ENCODE measurements at regions not wholly inside any gene's neighbourhood (a gene's known extent, or its start where the extent isn't known, plus 50 kb on each side); places are given as distances from the start of the nearest gene placed in this dataset.
"Not testable (repeated sequence)": the region's sequence is repeated elsewhere in the genome, so short reads cannot be mapped to it uniquely, and the experiment has no call there.

GRCh38 chr4:187744911-187745310 lies 250.7 kb upstream of the ZFP42 start:
- Histone ChIP-seq H2AK5ac (ENCODE audit: insufficient read length, low read length) (no peak overlapping the region), H3K23ac (ENCODE audit: insufficient read length, low read depth, low read length) (no peak overlapping the region), H2BK120ac (ENCODE audit: low read depth, low read length, poor library complexity, severe bottlenecking) (no peak overlapping the region), H3K9me3 (ENCODE audit: control insufficient read depth, low read depth, low read length) (no peaks in the 10 kb centered on the region), H3T11ph (ENCODE audit: low read length) (no peak overlapping the region), H3K27ac (ENCODE audit: insufficient read length, low read depth, low read length) (no peak overlapping the region), H3K14ac (ENCODE audit: insufficient read depth, low read length) (no peak overlapping the region), H3K23me2 (ENCODE audit: insufficient read length, low read depth, low read length, poor library complexity, severe bottlenecking) (no peaks in the 10 kb centered on the region), H3K56ac (ENCODE audit: insufficient read length, low read depth, low read length) (no peak overlapping the region), H3K9ac (ENCODE audit: extremely low read depth, insufficient read length, low read length) (no peak overlapping the region), H4K20me1 (ENCODE audit: control insufficient read depth, insufficient read depth, insufficient read length) (no peaks in the 10 kb centered on the region), H3K4ac (ENCODE audit: low read depth, low read length) (no peak overlapping the region), H3K79me1 (ENCODE audit: insufficient read depth, low read depth, low read length, poor library complexity, severe bottlenecking) (no peaks in the 10 kb centered on the region), H2BK12ac (ENCODE audit: insufficient read length, low read depth, low read length) (no peak overlapping the region), H3K27me3 (ENCODE audit: insufficient read depth, low read length) (no peaks in the 10 kb centered on the region), H3K4me2 (ENCODE audit: insufficient read depth, insufficient read length, low read length) (no peak overlapping the region), H2BK5ac (ENCODE audit: insufficient read length, low read length) (no peak overlapping the region), H4K5ac (ENCODE audit: insufficient read length, low read depth, low read length) (no peak overlapping the region), H3K79me2 (ENCODE audit: insufficient read depth, low read length) (no peaks in the 10 kb centered on the region), H2BK15ac (ENCODE audit: low read depth, low read length) (no peak overlapping the region), H3K4me1 (ENCODE audit: insufficient read depth, low read length) (no peaks in the 10 kb centered on the region), H4K8ac (replicated peaks; ENCODE audit: insufficient read length, low read depth, low read length) (no peak overlapping the region), H2BK20ac (ENCODE audit: low read depth, low read length, poor library complexity, severe bottlenecking) (no peak overlapping the region), H4K91ac (ENCODE audit: insufficient read length, low read depth, low read length) (no peak overlapping the region), H2AFZ (ENCODE audit: low read length) (no peak overlapping the region), H3K18ac (ENCODE audit: insufficient read length, low read depth, low read length) (no peak overlapping the region)
- WGBS (ENCODE audit: extremely low coverage, insufficient read length, low lambda C conversion rate), result no CpG with 5 or more reads among the region's 10 CpGs
- H3K4me3 Mint-ChIP-seq, result no peak overlapping the region
- H3K36me3 Mint-ChIP-seq (ENCODE audit: insufficient read depth in 1 of 3, low read depth in 3 of 3), result peaks cover 0 to 12% (median 2%) of the 10 kb centered on the region in 3 experiments; a peak in 5 of 7 replicates
- no peak for TF ChIP-seq CTCF (conservative IDR thresholded peaks at IDR 0.05)
- no peak overlapping the region for H3K27ac Mint-ChIP-seq
- H3K9me3 Mint-ChIP-seq, result peaks cover 14 to 29% of the 10 kb centered on the region in 2 experiments
- no peaks in the 10 kb centered on the region for H3K27me3 Mint-ChIP-seq (ENCODE audit: low read depth)
- no peak for DNase-seq
- 0 out of 4 replicates have a peak, but pooled peaks cover 0 to 2% of the 10 kb centered on the region in 2 experiments for H3K4me1 Mint-ChIP-seq

- not testable (repeated sequence) for H3K4ac ChIP-seq (ENCODE audit: low read depth, low read length); H2BK15ac ChIP-seq (ENCODE audit: low read depth, low read length); H3K4me3 Mint-ChIP-seq; H3K14ac ChIP-seq (ENCODE audit: insufficient read depth, low read length); H3K27ac Mint-ChIP-seq; H3K23ac ChIP-seq (ENCODE audit: insufficient read length, low read depth, low read length); H3K27me3 Mint-ChIP-seq (ENCODE audit: low read depth); H3K9me3 ChIP-seq (ENCODE audit: control insufficient read depth, low read depth, low read length); H3T11ph ChIP-seq (ENCODE audit: low read length); H4K20me1 ChIP-seq (ENCODE audit: control insufficient read depth, insufficient read depth, insufficient read length); H3K79me1 ChIP-seq (ENCODE audit: insufficient read depth, low read depth, low read length, poor library complexity, severe bottlenecking); H3K79me2 ChIP-seq (ENCODE audit: insufficient read depth, low read length); DNase-seq; H3K4me1 Mint-ChIP-seq; H2BK120ac ChIP-seq (ENCODE audit: low read depth, low read length, poor library complexity, severe bottlenecking); H2BK12ac ChIP-seq (ENCODE audit: insufficient read length, low read depth, low read length); H4K8ac ChIP-seq (replicated peaks; ENCODE audit: insufficient read length, low read depth, low read length); H3K27ac ChIP-seq (ENCODE audit: insufficient read length, low read depth, low read length); H3K23me2 ChIP-seq (ENCODE audit: insufficient read length, low read depth, low read length, poor library complexity, severe bottlenecking); H2AK5ac ChIP-seq (ENCODE audit: insufficient read length, low read length); H2BK20ac ChIP-seq (ENCODE audit: low read depth, low read length, poor library complexity, severe bottlenecking); H4K5ac ChIP-seq (ENCODE audit: insufficient read length, low read depth, low read length); H3K9ac ChIP-seq (ENCODE audit: extremely low read depth, insufficient read length, low read length); H3K18ac ChIP-seq (ENCODE audit: insufficient read length, low read depth, low read length); H2BK5ac ChIP-seq (ENCODE audit: insufficient read length, low read length); H3K27me3 ChIP-seq (ENCODE audit: insufficient read depth, low read length); H4K91ac ChIP-seq (ENCODE audit: insufficient read length, low read depth, low read length); H3K4me2 ChIP-seq (ENCODE audit: insufficient read depth, insufficient read length, low read length); H2AFZ ChIP-seq (ENCODE audit: low read length); H3K56ac ChIP-seq (ENCODE audit: insufficient read length, low read depth, low read length); H3K4me1 ChIP-seq (ENCODE audit: insufficient read depth, low read length)
- Mint-ChIP-seq H3K9me3 (peaks cover 19 to 32% of the 10 kb centered on the region in 2 experiments), H3K36me3 (ENCODE audit: insufficient read depth in 1 of 3, low read depth in 3 of 3) (peaks cover 4 to 17% (median 9%) of the 10 kb centered on the region in 3 experiments)
- WGBS (ENCODE audit: extremely low coverage, insufficient read length, low lambda C conversion rate), result no CpG with 5 or more reads among the region's 1 CpG
Observed at GRCh38 chr4:187750652-187751051, 244.9 kb upstream of the ZFP42 start.
